Stimulated activated naive CD8-positive, alpha-beta T cell treated with anti-CD3 and anti-CD28 coated beads, Interleukin-15, Interleukin-2, amounts not matched to agents 100 ng/mL and 50 ng/mL, for 24 hours (primary cell): ENCODE measurements at regions not wholly inside any gene's neighbourhood (a gene's known extent, or its start where the extent isn't known, plus 50 kb on each side); places are given as distances from the start of the nearest gene placed in this dataset.

Source experiments
- H3K27ac Mint-ChIP-seq: one replicate; pipeline ENCODE4 v1.8.0; 2021; ENCODE audit warnings: mild to moderate bottlenecking, mixed read lengths
- H3K27me3 Mint-ChIP-seq: one replicate; pipeline ENCODE4 v1.8.0; 2021; ENCODE audit warnings: mixed read lengths
- H3K36me3 Mint-ChIP-seq: one replicate; pipeline ENCODE4 v1.8.0; 2021; ENCODE audit warnings: low read depth, mixed read lengths
- H3K4me1 Mint-ChIP-seq: one replicate; pipeline ENCODE4 v1.8.0; 2021; ENCODE audit warnings: low read depth, mixed read lengths
- H3K4me3 Mint-ChIP-seq: one replicate; pipeline ENCODE4 v1.8.0; 2021; ENCODE audit warnings: mild to moderate bottlenecking, mixed read lengths
- H3K9me3 Mint-ChIP-seq: one replicate; pipeline ENCODE4 v1.8.0; 2021; ENCODE audit warnings: mixed read lengths

DNA sequence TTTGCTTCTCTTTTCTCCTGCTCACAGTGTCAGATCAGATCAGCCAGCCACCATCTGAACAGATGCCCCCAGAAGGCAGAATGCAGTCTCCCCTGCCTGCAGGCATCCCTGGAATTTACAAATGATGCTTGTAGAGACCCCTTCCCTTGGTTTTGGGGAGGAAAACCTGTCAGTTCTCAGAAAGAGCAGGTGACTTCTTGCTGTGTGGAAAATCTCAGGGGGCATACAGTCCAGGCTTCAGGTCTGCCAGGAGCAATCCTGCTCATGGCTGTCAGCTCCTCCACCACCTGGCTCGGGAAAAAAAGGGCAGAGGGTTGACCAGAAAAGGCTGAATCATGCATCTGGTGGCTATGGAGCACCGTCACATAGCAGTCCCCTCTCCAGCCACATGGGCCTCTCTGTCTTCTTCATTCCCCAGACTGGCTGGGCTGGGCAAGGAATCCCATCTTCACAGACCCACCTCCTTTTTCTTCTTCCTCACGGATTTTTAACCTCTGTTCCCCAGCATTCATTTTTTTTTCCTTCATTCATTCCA, 107.0 kb downstream of the KCNF1 start:
- Mint-ChIP-seq H3K36me3 (no peaks in the 10 kb centered on the region), H3K9me3 (no peaks in the 10 kb centered on the region), H3K4me3 (no peak overlapping the region), H3K27me3 (peaks cover 15% of the 10 kb centered on the region), H3K4me1 (no peaks in the 10 kb centered on the region), H3K27ac (no peak overlapping the region)

DNA sequence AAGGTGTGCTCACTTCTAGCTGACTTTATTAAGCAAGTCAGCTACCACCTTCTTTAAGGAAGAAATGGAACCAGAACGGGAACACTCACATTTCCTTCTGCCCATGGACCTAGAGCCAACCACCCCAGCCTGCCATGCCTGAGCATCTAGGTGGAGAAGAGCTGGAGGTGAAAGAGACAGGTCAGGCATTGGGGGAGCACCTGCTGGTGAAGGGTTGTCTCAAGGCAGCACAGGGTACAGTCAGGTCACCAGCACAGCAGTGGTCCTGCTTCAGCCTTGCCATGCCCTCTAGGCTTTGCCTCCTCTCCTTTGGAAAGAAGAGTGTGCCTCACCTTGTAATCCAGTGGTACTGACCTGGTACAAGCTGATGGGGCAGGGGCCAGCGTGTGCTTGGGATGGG, 107.9 kb downstream of the KCNF1 start:
- no peaks in the 10 kb centered on the region for H3K9me3 Mint-ChIP-seq
- H3K4me3 Mint-ChIP-seq: no peak overlapping the region
- peaks cover 15% of the 10 kb centered on the region for H3K27me3 Mint-ChIP-seq
- no peaks in the 10 kb centered on the region for H3K36me3 Mint-ChIP-seq
- H3K4me1 Mint-ChIP-seq: no peaks in the 10 kb centered on the region
- no peak overlapping the region for H3K27ac Mint-ChIP-seq

DNA sequence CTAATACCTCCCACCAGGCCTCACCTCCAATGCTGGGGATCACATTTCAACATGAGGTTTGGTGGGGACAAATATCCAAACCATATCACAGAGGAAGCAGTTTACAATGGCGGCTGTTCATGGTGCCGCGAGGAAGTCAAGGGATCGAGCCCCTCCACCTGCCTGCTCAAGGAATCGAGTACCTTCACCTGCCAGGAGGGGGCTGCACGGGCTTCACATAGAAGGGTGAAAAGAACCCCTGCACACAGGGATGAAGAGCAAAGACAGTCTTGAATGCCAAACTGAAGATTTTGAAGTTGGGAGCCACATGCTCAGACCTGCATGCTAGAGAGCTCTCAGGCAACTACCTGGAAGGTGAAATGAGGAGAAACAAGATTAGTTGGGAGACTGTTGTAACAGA, 110.3 kb downstream of the KCNF1 start:
- no peak overlapping the region for H3K27ac Mint-ChIP-seq
- H3K9me3 Mint-ChIP-seq: no peaks in the 10 kb centered on the region
- no peak overlapping the region for H3K4me3 Mint-ChIP-seq
- H3K4me1 Mint-ChIP-seq: no peaks in the 10 kb centered on the region
- H3K27me3 Mint-ChIP-seq: peaks cover 11% of the 10 kb centered on the region
- no peaks in the 10 kb centered on the region for H3K36me3 Mint-ChIP-seq

DNA sequence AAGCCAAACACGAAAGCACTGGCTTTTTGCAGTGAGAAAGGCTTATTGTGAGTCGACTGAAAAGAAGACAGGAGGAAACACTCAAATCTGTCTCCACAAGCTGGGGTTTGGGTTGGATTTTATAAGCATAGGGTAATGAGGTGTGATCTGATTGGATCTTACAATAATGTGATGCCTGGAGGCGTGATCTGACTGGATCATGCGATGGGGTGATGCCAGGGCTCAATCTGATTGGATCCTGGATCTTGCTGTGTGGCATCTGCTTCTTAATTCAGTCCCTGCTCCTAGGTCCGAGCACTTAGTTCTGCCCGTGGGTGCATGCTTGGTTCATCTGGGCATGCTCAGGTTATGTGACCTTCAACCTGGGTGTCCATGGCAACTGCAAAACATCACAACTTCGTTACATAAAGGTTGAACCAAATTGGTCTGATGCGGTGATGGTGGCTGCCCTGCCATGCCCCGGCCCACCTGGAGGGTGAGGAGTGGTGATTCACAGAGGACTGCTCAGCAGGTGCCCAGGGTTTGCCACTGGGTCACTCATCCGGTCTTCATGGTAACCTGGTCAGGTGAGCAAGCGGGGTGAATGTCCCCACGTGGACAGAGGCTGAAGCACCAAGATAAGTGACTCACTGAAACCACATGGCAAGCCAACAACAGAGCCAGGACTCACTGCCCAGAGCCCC, 111.0 kb downstream of the KCNF1 start:
- H3K4me1 Mint-ChIP-seq: no peaks in the 10 kb centered on the region

GRCh38 chr2:11023326-11024258, 111.9 kb downstream of the KCNF1 start:
- Mint-ChIP-seq H3K4me3 (no peak overlapping the region), H3K4me1 (no peaks in the 10 kb centered on the region), H3K27ac (no peak overlapping the region), H3K36me3 (no peaks in the 10 kb centered on the region), H3K9me3 (no peaks in the 10 kb centered on the region), H3K27me3 (peaks cover 7% of the 10 kb centered on the region)

More for the DNA sequence above, 111.0 kb downstream of the KCNF1 start:
- H3K9me3 Mint-ChIP-seq: no peaks in the 10 kb centered on the region
- no peak overlapping the region for H3K27ac Mint-ChIP-seq
- no peak overlapping the region for H3K4me3 Mint-ChIP-seq
- peaks cover 10% of the 10 kb centered on the region for H3K27me3 Mint-ChIP-seq
- H3K36me3 Mint-ChIP-seq: no peaks in the 10 kb centered on the region

GRCh38 chr2:11024259-11024645, 112.5 kb downstream of the KCNF1 start:
- H3K9me3 Mint-ChIP-seq: no peaks in the 10 kb centered on the region
- peaks cover 7% of the 10 kb centered on the region for H3K27me3 Mint-ChIP-seq
- no peak overlapping the region for H3K27ac Mint-ChIP-seq
- H3K4me3 Mint-ChIP-seq: no peak overlapping the region
- no peaks in the 10 kb centered on the region for H3K4me1 Mint-ChIP-seq
- H3K36me3 Mint-ChIP-seq: no peaks in the 10 kb centered on the region

DNA sequence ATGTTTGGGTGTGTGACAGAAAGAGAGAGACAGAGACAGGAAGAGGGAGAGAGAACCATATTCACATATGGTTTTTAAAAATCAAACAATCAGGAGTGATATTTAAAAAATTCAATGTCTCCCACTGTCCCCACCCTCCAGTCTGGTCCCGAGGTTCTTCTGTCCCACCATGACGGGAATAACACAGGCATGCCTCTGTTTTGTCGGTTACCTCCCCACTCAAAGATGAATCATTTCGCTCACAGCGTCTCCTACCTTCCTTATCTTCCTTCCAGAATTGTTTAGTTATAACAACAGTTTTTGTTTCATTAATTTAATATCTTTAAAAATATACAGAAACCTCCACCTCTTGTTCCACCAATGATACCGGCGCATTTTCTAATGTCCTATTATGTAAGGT, 113.0 kb downstream of the KCNF1 start:
- no peaks in the 10 kb centered on the region for H3K4me1 Mint-ChIP-seq
- H3K27ac Mint-ChIP-seq: no peak overlapping the region
- no peaks in the 10 kb centered on the region for H3K36me3 Mint-ChIP-seq
- no peak overlapping the region for H3K4me3 Mint-ChIP-seq
- H3K27me3 Mint-ChIP-seq: peaks cover 7% of the 10 kb centered on the region
- no peaks in the 10 kb centered on the region for H3K9me3 Mint-ChIP-seq

- peaks cover 3% of the 10 kb centered on the region for H3K27me3 Mint-ChIP-seq
- no peaks in the 10 kb centered on the region for H3K9me3 Mint-ChIP-seq
- no peak overlapping the region for H3K4me3 Mint-ChIP-seq
- no peaks in the 10 kb centered on the region for H3K36me3 Mint-ChIP-seq
- H3K27ac Mint-ChIP-seq: no peak overlapping the region
- no peaks in the 10 kb centered on the region for H3K4me1 Mint-ChIP-seq
These were observed 114.7 kb downstream of the KCNF1 start for GRCh38 chr2:11026286-11026921.

DNA sequence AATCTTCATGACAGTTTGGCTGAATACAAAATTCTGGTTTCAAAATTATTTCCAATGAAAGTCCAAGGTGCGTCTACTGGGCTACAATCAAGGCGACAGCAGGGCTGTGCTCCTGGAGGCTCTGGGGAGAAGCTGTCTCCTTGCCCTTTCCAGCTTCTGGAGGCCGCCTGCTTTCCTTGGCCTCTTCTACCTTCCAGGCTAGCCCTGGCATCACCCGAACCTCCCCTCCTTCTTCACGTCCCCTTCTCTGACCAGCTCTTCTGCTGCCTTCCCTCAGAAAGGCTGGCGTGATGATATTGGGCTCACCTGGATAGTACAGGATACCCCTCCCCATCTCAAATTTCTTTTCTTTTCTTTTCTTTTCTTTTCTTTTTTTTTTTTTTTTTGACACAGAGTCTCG, 115.5 kb downstream of the KCNF1 start:
- H3K27me3 Mint-ChIP-seq: peaks cover 6% of the 10 kb centered on the region
- H3K4me3 Mint-ChIP-seq: no peak overlapping the region
- no peaks in the 10 kb centered on the region for H3K36me3 Mint-ChIP-seq
- H3K27ac Mint-ChIP-seq: no peak overlapping the region
- H3K4me1 Mint-ChIP-seq: no peaks in the 10 kb centered on the region
- H3K9me3 Mint-ChIP-seq: no peaks in the 10 kb centered on the region

DNA sequence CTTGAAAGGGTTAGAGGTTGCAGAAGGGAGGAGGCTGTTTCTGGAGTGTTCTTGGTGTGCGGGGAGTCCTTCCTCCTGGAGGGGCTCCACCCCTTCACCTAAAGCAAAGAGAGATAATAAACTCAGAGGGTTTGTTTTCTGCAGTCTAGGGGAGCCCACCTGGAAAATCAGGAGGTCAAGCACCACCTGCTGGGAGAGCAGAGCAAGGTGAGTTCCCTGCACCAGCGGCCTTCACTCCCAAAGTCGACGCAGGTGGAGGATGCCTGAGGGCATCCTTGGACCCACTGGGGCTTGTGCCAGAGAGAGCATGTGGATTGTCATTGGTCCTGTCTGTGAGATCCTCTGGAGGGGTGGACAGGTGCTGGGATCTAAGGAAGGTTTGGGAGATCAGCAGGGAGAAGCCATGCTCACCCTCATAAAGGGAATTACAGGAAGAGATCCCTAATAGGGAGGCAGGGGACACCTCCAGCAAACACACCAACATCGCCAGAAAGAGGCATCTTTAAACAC, 116.7 kb downstream of the KCNF1 start:
- H3K27me3 Mint-ChIP-seq: peaks cover 6% of the 10 kb centered on the region
- H3K27ac Mint-ChIP-seq: no peak overlapping the region
- no peaks in the 10 kb centered on the region for H3K9me3 Mint-ChIP-seq
- no peaks in the 10 kb centered on the region for H3K4me1 Mint-ChIP-seq
- H3K36me3 Mint-ChIP-seq: no peaks in the 10 kb centered on the region
- H3K4me3 Mint-ChIP-seq: no peak overlapping the region

DNA sequence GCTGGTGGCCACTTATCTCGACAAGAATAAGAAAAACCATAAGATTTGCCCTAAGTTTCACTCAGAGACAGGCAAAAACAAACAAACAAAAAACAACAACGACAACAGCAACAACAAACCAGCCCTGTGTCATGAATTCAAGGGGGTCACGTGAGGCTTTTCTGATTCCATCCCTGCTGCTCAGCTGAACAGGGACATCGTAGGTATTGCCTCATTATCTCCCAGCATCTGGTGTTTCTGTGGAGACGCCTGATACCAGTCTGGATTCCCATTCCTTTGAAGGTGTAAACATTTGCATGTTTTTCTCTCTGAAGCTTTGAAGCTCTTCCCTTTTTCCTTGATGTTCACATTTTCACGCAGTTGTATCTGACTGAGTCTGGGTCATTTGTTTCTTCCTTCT, 117.4 kb downstream of the KCNF1 start:
- H3K4me1 Mint-ChIP-seq: no peaks in the 10 kb centered on the region
- peaks cover 6% of the 10 kb centered on the region for H3K27me3 Mint-ChIP-seq
- no peaks in the 10 kb centered on the region for H3K9me3 Mint-ChIP-seq
- H3K4me3 Mint-ChIP-seq: no peak overlapping the region
- no peak overlapping the region for H3K27ac Mint-ChIP-seq
- no peaks in the 10 kb centered on the region for H3K36me3 Mint-ChIP-seq

DNA sequence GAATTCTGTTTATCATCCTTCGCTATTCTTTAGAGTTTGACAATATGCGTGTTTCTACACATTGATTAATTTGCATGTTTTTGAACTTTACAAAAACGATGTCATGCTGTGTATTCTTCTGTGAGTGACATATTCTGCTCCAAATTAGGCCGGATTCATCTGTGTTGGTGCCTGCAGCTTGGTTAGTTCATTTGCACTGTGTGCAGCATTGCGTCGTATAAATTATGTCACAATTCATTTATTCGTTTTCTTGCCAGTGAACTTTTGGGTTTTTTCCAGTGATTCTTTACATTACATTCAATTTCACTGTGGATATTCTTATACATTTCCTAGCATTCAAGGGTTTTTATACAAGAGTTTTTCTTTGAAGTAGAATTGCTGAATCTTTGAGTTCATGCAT, 118.3 kb downstream of the KCNF1 start:
- Mint-ChIP-seq H3K4me3 (no peak overlapping the region), H3K27ac (no peak overlapping the region), H3K27me3 (peaks cover 10% of the 10 kb centered on the region), H3K4me1 (no peaks in the 10 kb centered on the region), H3K9me3 (no peaks in the 10 kb centered on the region), H3K36me3 (no peaks in the 10 kb centered on the region)

DNA sequence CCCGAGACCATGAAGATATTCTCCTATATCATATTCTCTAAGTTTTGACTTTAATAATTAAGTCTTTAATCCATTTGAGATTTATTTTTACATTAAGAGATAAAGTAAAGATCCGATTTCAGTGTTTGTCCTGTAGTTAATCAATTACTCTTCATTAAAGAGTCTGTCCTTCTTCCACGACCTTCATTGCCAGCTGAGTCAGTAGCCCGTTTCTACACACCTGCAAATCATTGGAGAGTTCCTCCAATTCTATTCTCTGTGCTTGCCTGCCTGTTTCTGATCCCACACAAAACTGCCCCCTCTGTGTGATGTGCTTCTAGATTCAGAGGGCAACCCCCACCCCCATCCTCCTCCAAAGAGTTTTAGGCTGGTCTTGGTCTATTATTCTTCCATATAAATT, 119.2 kb downstream of the KCNF1 start:
- Mint-ChIP-seq H3K27ac (no peak overlapping the region), H3K4me3 (no peak overlapping the region), H3K36me3 (no peaks in the 10 kb centered on the region), H3K9me3 (peaks cover 2% of the 10 kb centered on the region), H3K4me1 (no peaks in the 10 kb centered on the region), H3K27me3 (peaks cover 11% of the 10 kb centered on the region)

- no peak overlapping the region for H3K27ac Mint-ChIP-seq
- H3K27me3 Mint-ChIP-seq: peaks cover 21% of the 10 kb centered on the region
- peaks cover 11% of the 10 kb centered on the region for H3K9me3 Mint-ChIP-seq
These were observed 120.1 kb downstream of the KCNF1 start for GRCh38 chr2:11031876-11032275.

GRCh38 chr2:11032396-11032795, 120.7 kb downstream of the KCNF1 start:
- Mint-ChIP-seq H3K27ac (no peak overlapping the region), H3K27me3 (peaks cover 26% of the 10 kb centered on the region), H3K4me3 (no peak overlapping the region), H3K9me3 (peaks cover 17% of the 10 kb centered on the region), H3K36me3 (no peaks in the 10 kb centered on the region), H3K4me1 (no peaks in the 10 kb centered on the region)

More at GRCh38 chr2:11031876-11032275, 120.1 kb downstream of the KCNF1 start:
- H3K4me1 Mint-ChIP-seq: no peaks in the 10 kb centered on the region
- no peaks in the 10 kb centered on the region for H3K36me3 Mint-ChIP-seq
- no peak overlapping the region for H3K4me3 Mint-ChIP-seq
